Testis (tissue), 2 donors: ENCODE measurements at regions not wholly inside any gene's neighbourhood (a gene's known extent, or its start where the extent isn't known, plus 50 kb on each side); places are given as distances from the start of the nearest gene placed in this dataset.

ENCODE experiments used
- POLR2A ChIP-seq: fragments of 450-650 bp; IDR thresholded peaks from one replicate; pipeline ENCODE4 v1.6.1; 2017; ENCODE audit warnings: antibody characterized with exemption, mild to moderate bottlenecking, moderate library complexity
- TF ChIP-seq, protein P1 (sequence below), 3 experiments: fragments of 450-650 bp in 2 of 3; fragments of 200-600 bp in 1 of 3; sonication (generic) in 1 of 3; IDR thresholded peaks; one replicate each; pipeline ENCODE4 v1.5.1; 2016 to 2019; ENCODE audit warnings: antibody characterized with exemption in 3 of 3, mild to moderate bottlenecking in 2 of 3, moderate library complexity in 1 of 3

GRCh38 chr5:126332326-126332725, 90.9 kb upstream of the GRAMD2B start:
- TF ChIP-seq, protein P1, sequence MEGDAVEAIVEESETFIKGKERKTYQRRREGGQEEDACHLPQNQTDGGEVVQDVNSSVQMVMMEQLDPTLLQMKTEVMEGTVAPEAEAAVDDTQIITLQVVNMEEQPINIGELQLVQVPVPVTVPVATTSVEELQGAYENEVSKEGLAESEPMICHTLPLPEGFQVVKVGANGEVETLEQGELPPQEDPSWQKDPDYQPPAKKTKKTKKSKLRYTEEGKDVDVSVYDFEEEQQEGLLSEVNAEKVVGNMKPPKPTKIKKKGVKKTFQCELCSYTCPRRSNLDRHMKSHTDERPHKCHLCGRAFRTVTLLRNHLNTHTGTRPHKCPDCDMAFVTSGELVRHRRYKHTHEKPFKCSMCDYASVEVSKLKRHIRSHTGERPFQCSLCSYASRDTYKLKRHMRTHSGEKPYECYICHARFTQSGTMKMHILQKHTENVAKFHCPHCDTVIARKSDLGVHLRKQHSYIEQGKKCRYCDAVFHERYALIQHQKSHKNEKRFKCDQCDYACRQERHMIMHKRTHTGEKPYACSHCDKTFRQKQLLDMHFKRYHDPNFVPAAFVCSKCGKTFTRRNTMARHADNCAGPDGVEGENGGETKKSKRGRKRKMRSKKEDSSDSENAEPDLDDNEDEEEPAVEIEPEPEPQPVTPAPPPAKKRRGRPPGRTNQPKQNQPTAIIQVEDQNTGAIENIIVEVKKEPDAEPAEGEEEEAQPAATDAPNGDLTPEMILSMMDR (IDR thresholded peaks at IDR 0.05): no peak
- no peak for TF ChIP-seq POLR2A
